GM13977 (cell line): ENCODE measurements at regions not wholly inside any gene's neighbourhood (a gene's known extent, or its start where the extent isn't known, plus 50 kb on each side); places are given as distances from the start of the nearest gene placed in this dataset.

Experiments
- DNase-seq: peaks from one replicate; pipeline ENCODE4 v3.0.0; 2012; ENCODE audit warnings: low spot score
- in situ Hi-C: fragments of 300-500 bp; cut with MboI; formaldehyde crosslinking; loops from one replicate; pipeline ENCODE4 v1.12.0; 2022; ENCODE audit warnings: low sequenced_read_pairs, low pct_unique_long_range_greater_than_20kb, mixed read lengths, inconsistent platforms; ENCODE audit not compliant: unreplicated experiment
- TF ChIP-seq, protein P1 (sequence below): IDR thresholded peaks from 2 replicates; pipeline ENCODE4 v1.5.1; 2012; ENCODE audit warnings: mild to moderate bottlenecking, control low read depth; ENCODE audit not compliant: insufficient read depth; ENCODE audit errors: extremely low read depth, missing control alignments

DNA sequence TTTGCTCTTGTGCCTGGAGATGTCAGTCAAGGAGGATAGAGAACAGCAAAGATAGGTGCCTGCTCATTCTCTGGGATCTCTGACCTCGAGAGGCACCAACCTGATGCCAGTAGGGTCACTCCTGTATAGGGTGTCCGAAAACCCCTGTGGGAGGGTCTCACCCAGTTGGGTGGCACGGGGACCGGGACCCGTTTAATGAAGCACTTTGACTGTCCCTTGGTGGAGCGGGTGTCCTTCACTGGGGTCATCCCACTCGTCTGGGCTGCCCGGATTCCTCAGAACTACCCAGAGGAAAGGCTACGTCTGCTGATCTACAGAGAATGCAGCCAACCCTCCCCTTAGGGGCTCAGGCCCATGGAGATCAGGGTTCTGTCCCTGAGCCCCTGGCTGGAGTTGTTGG is 157.6 kb downstream of the CAPZA3 start:
- in situ Hi-C loops: no loop called here
- DNase-seq: no peak
- TF ChIP-seq, protein P1, sequence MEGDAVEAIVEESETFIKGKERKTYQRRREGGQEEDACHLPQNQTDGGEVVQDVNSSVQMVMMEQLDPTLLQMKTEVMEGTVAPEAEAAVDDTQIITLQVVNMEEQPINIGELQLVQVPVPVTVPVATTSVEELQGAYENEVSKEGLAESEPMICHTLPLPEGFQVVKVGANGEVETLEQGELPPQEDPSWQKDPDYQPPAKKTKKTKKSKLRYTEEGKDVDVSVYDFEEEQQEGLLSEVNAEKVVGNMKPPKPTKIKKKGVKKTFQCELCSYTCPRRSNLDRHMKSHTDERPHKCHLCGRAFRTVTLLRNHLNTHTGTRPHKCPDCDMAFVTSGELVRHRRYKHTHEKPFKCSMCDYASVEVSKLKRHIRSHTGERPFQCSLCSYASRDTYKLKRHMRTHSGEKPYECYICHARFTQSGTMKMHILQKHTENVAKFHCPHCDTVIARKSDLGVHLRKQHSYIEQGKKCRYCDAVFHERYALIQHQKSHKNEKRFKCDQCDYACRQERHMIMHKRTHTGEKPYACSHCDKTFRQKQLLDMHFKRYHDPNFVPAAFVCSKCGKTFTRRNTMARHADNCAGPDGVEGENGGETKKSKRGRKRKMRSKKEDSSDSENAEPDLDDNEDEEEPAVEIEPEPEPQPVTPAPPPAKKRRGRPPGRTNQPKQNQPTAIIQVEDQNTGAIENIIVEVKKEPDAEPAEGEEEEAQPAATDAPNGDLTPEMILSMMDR: no peak

DNA sequence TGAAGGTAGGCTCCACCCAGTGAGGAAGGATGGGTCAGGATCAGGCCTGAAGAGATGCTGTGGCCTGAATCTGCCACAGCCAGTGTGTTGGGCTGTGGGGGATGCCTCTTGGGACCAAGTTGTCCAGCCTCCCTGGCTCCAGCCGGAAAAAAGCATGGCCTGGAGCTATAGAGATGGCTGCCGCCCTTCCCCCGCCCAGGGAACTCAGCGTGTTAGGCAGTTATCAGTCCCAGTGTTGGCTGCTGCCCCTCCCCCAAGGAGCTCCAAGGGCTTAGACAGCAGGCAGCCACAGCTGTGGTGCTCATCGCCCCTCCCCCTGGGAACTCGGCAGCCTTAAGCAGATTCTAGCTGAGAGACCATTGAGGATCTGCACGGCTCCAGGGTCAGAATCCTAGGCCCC is 158.0 kb downstream of the CAPZA3 start:
- no peak for DNase-seq
- TF ChIP-seq, protein P1: no peak
- in situ Hi-C loops: no loop called here

- in situ Hi-C loops: no loop called here
- DNase-seq: no peak
- TF ChIP-seq, protein P1: no peak
These were observed 159.9 kb downstream of the CAPZA3 start for GRCh38 chr12:18897823-18898222.

DNA sequence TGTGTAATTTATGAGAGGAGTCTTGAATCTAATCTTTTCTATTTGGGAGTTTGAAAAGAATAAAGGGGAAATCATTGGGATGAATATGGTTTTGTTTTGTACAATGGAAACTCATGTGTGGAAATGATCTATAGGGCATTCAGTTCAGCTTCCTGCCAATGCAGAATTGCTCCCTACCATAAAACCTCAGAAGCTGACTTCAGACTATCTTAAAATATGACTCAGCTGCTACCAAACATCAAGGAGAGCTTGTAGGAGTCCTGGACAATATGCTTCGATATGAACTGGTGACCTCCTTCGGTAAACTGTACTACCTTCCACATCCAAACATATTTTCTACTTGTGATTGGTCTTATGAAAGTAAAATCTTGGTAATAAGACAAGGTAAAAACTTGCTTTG is 160.6 kb downstream of the CAPZA3 start:
- in situ Hi-C loops: no loop called here
- TF ChIP-seq, protein P1: no peak
- no peak for DNase-seq

DNA sequence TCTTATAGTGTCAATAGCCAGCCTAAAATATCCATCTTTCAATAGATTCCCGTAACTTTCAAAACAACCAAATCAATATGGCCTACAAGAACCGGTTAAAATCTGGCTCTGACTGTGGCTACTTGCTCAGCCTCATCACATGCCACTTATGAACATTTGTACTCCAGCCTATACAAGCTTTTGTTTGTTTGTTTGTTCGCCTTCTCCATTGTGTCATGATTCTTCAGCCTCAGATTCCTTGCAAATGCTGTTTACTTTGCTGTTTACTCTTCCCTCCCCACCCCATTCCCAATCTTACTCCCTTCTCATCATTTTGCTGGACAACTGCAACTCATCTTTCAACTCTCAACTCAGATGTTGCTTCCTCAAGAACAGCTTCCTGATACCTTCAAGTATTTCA is 161.2 kb downstream of the CAPZA3 start:
- TF ChIP-seq, protein P1: no peak
- no peak for DNase-seq
- in situ Hi-C loops: no loop called here

DNA sequence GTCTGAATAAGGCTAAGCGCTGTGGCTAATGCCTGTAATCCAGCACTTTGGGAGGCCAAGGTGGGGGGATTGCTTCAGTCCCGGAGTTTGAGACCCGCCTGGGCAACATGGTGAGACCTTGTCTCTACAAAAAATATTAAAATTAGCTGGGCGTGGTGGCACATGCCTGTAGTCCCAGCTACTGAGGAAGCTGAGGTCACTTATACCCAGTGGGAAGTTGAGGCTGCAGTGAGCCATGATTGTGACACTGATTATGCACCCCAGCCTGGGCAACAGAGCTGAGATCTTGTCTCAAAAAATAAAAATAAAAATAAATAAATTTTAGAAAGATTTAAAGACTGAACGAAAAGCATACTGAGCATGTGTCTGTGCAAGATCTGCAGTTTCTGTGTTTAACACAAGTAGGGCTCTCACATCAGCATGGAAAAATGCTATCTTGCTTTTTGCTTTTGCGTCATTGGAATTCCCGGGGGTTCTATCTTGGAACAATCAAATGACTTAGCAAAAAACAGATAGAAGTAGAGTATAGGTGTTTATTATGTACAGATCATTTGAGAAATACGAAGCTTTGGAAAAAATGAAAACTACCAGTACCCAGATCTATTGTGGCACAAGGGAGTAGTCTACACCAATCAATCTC is 161.9 kb downstream of the CAPZA3 start:
- TF ChIP-seq, protein P1: no peak
- DNase-seq: no peak
- in situ Hi-C loops: no loop called here
